CD4-positive, alpha-beta T cell (primary cell): ENCODE measurements at regions not wholly inside any gene's neighbourhood (a gene's known extent, or its start where the extent isn't known, plus 50 kb on each side); places are given as distances from the start of the nearest gene placed in this dataset.

ENCODE experiments used
- ATAC-seq: fragments of 200-7000 bp; cut with Tn5 transposase; one replicate; pipeline ENCODE4 v1.10.0; 2022; ENCODE audit warnings: mild to moderate bottlenecking; ENCODE audit not compliant: poor library complexity
- CTCF ChIA-PET: fragments of 350-600 bp; sonication (Branson Sonifier 250); formaldehyde crosslinking; loops from one replicate; lab custom pipeline; 2021; ENCODE audit warnings: antibody characterized with exemption, inconsistent platforms; lab: Charles Lee
- POLR2A ChIA-PET: fragments of 350-600 bp; sonication (Branson Sonifier 250); formaldehyde crosslinking; loops from one replicate; lab custom pipeline; 2021; ENCODE audit warnings: antibody characterized with exemption, inconsistent platforms; lab: Charles Lee
- DNase-seq, 14 experiments: peaks; one replicate each; pipeline ENCODE4 v3.0.0-alpha.2; 2013 to 2020; ENCODE audit warnings: mixed read lengths in 2 of 14
- H3K27ac ChIP-seq, 2 donors: one replicate each; pipeline versions ENCODE4 v1.5.1 to v1.7.0; 2013; ENCODE audit warnings: low read length in 2 of 2, low read depth in 1 of 2, mild to moderate bottlenecking in 1 of 2
- H3K27me3 ChIP-seq, 2 experiments: 1 replicate in 1 of 2; 2 replicates in 1 of 2; pipeline versions ENCODE4 v1.6.1 to v1.7.0; 2013; ENCODE audit warnings: low read length in 2 of 2, control low read depth in 1 of 2, mild to moderate bottlenecking in 1 of 2, moderate library complexity in 1 of 2; ENCODE audit not compliant: insufficient read depth in 2 of 2, control insufficient read depth in 1 of 2
- H3K36me3 ChIP-seq: one replicate; pipeline ENCODE4 v1.6.1; 2013; ENCODE audit warnings: low read length, control low read depth; ENCODE audit not compliant: insufficient read depth
- H3K4me1 ChIP-seq: one replicate; pipeline ENCODE4 v1.6.1; 2013; ENCODE audit warnings: low read length, control low read depth; ENCODE audit not compliant: insufficient read depth
- H3K4me3 ChIP-seq: one replicate; pipeline ENCODE4 v1.5.1; 2013; ENCODE audit warnings: mild to moderate bottlenecking, low read length, moderate library complexity
- H3K9me3 ChIP-seq, 2 experiments: 1 replicate in 1 of 2; 2 replicates in 1 of 2; pipeline versions ENCODE4 v1.6.1 to v1.7.0; 2013; ENCODE audit warnings: low read length in 2 of 2, mild to moderate bottlenecking in 2 of 2, control low read depth in 1 of 2, moderate library complexity in 1 of 2; ENCODE audit not compliant: control insufficient read depth in 1 of 2, insufficient read depth in 1 of 2
- H3K27ac Mint-ChIP-seq: one replicate; pipeline ENCODE4 v1.8.0; 2020; ENCODE audit warnings: mixed read lengths
- H3K27me3 Mint-ChIP-seq: one replicate; pipeline ENCODE4 v1.8.0; 2021; ENCODE audit warnings: mixed read lengths
- H3K36me3 Mint-ChIP-seq: one replicate; pipeline ENCODE4 v1.8.0; 2021; ENCODE audit warnings: low read depth, mixed read lengths
- H3K4me1 Mint-ChIP-seq: one replicate; pipeline ENCODE4 v1.8.0; 2021; ENCODE audit warnings: low read depth, mixed read lengths
- H3K4me3 Mint-ChIP-seq: one replicate; pipeline ENCODE4 v1.8.0; 2020; ENCODE audit warnings: mild to moderate bottlenecking, mixed read lengths
- H3K9me3 Mint-ChIP-seq: one replicate; pipeline ENCODE4 v1.8.0; 2020; ENCODE audit warnings: mixed read lengths
- CTCF ChIP-seq: fragments of 200-600 bp; IDR thresholded peaks from one replicate; pipeline ENCODE4 v1.8.0; 2022; ENCODE audit warnings: antibody characterized with exemption, mild to moderate bottlenecking
- intact Hi-C, 2 experiments: fragments of 100-400 bp; cut with DNase I in 1 of 2; cut with micrococcal nuclease in 1 of 2; formaldehyde crosslinking; loops; one replicate each; pipeline versions ENCODE4 v1.15.1 to v1.9.0; 2023 to 2025; cut with DNase I, micrococcal nuclease

GRCh38 chr2:216281316-216281715 is 91.0 kb downstream of the MARCHF4 start:
- ATAC-seq (no peak), DNase-seq (no peak)
- H3K9me3 Mint-ChIP-seq = no peaks in the 10 kb centered on the region
- H3K4me3 Mint-ChIP-seq = no peak overlapping the region
- no peaks in the 10 kb centered on the region for H3K27me3 Mint-ChIP-seq
- no peaks in the 10 kb centered on the region for H3K27me3 ChIP-seq
- CTCF ChIA-PET = no interaction called here
- no peak overlapping the region for H3K27ac ChIP-seq
- no peaks in the 10 kb centered on the region for H3K36me3 ChIP-seq
- POLR2A ChIA-PET = no interaction called here
- no peak overlapping the region for H3K4me3 ChIP-seq
- TF ChIP-seq CTCF = no peak
- intact Hi-C loops = no loop called here
- H3K36me3 Mint-ChIP-seq = no peaks in the 10 kb centered on the region
- H3K9me3 ChIP-seq = peaks cover 0 to 6% of the 10 kb centered on the region in 2 experiments
- H3K4me1 Mint-ChIP-seq = peaks cover 4% of the 10 kb centered on the region
- no peak overlapping the region for H3K27ac Mint-ChIP-seq
- no peaks in the 10 kb centered on the region for H3K4me1 ChIP-seq

- intact Hi-C loops = no loop called here
- POLR2A ChIA-PET = no interaction called here
- Histone ChIP-seq H3K36me3 (no peaks in the 10 kb centered on the region), H3K4me1 (no peaks in the 10 kb centered on the region), H3K27me3 (no peaks in the 10 kb centered on the region), H3K27ac (no peak overlapping the region), H3K9me3 (peaks cover 0 to 6% of the 10 kb centered on the region in 2 experiments), H3K4me3 (no peak overlapping the region)
- Mint-ChIP-seq H3K27ac (no peak overlapping the region), H3K4me1 (no peaks in the 10 kb centered on the region), H3K36me3 (no peaks in the 10 kb centered on the region), H3K27me3 (no peaks in the 10 kb centered on the region), H3K4me3 (no peak overlapping the region), H3K9me3 (no peaks in the 10 kb centered on the region)
- DNase-seq = no peak
- ATAC-seq = no peak
- TF ChIP-seq CTCF = no peak
- CTCF ChIA-PET = no interaction called here
Observed at GRCh38 chr2:216279459-216279858, 92.8 kb downstream of the MARCHF4 start.

GRCh38 chr2:216279031-216279430 is 93.3 kb downstream of the MARCHF4 start:
- ChIA-PET POLR2A (no interaction called here), CTCF (no interaction called here)
- no peaks in the 10 kb centered on the region for H3K36me3 ChIP-seq
- Mint-ChIP-seq H3K4me1 (no peaks in the 10 kb centered on the region), H3K36me3 (no peaks in the 10 kb centered on the region), H3K27ac (no peak overlapping the region), H3K27me3 (no peaks in the 10 kb centered on the region), H3K4me3 (no peak overlapping the region), H3K9me3 (no peaks in the 10 kb centered on the region)
- intact Hi-C loops = no loop called here
- H3K4me1 ChIP-seq = no peaks in the 10 kb centered on the region
- no peak overlapping the region for H3K27ac ChIP-seq
- peaks cover 0 to 6% of the 10 kb centered on the region in 2 experiments for H3K9me3 ChIP-seq
- TF ChIP-seq CTCF = no peak
- DNase-seq = no peak
- H3K4me3 ChIP-seq = no peak overlapping the region
- H3K27me3 ChIP-seq = no peaks in the 10 kb centered on the region
- ATAC-seq = no peak
